Pancreas (tissue), 10 donors: ENCODE measurements at regions not wholly inside any gene's neighbourhood (a gene's known extent, or its start where the extent isn't known, plus 50 kb on each side); places are given as distances from the start of the nearest gene placed in this dataset.

Source experiments
- ATAC-seq, 4 donors: fragments of 200-7000 bp; cut with Tn5 transposase; one replicate each; pipeline versions ENCODE4 v1.8.0 to v1.9.1; 2020; ENCODE audit warnings: mild to moderate bottlenecking in 4 of 4, moderate library complexity in 4 of 4
- DNase-seq, 6 donors: peaks; one replicate each; pipeline ENCODE4 v3.0.0-alpha.2; 2020
- FAIRE-seq: peaks from 2 replicates; lab custom pipeline; 2012; peaks lifted over from hg19 to GRCh38; lab: Jason Lieb, UNC
- H3K27ac ChIP-seq, 4 donors: fragments of 200-600 bp; sonication (generic); 1 replicate in 3 of 4; 2 replicates in 1 of 4; pipeline versions ENCODE4 v1.5.0 to v1.8.0; 2020
- H3K27me3 ChIP-seq, 4 donors: fragments of 200-600 bp; one replicate each; pipeline ENCODE4 v1.8.0; 2021
- H3K36me3 ChIP-seq, 3 donors: fragments of 200-600 bp; sonication (generic) in 1 of 3; one replicate each; pipeline versions ENCODE4 v1.5.0 to v1.8.0; 2020 to 2021
- H3K4me1 ChIP-seq, 3 donors: fragments of 200-600 bp; one replicate each; pipeline ENCODE4 v1.8.0; 2021
- H3K4me3 ChIP-seq, 4 donors: fragments of 200-600 bp; sonication (generic) in 2 of 4; one replicate each; pipeline versions ENCODE4 v1.5.0 to v1.8.0; 2020 to 2021
- H3K9me3 ChIP-seq, 4 donors: fragments of 200-600 bp; one replicate each; pipeline ENCODE4 v1.8.0; 2021
- CTCF ChIP-seq, 4 donors: fragments of 200-600 bp; sonication (generic) in 3 of 4; IDR thresholded peaks; one replicate each; pipeline versions ENCODE4 v1.5.0 to v1.8.0; 2021; ENCODE audit warnings: antibody characterized with exemption in 4 of 4
- WGBS, 2 donors: extraction: QIAGEN DNeasy Blood & Tissue Kit; methylation state at CpG; one replicate each; pipeline ENCODE4 v1.1.7; 2013; 5-methylcytosine and 5-hydroxymethylcytosine counted together
- intact Hi-C, 3 donors: fragments of 100-400 bp; cut with DNase I; formaldehyde crosslinking; loops; one replicate each; pipeline versions ENCODE4 v1.11.1 to v1.14.2; 2022
- donor health status: healthy with polysubstance abuse.
- donor health status: DM: no; HTN: no; CAD: no; lungs with moderate emphysema.
- donor health status: DM: no; HTN: no; CAD: no.
- donor health status: control.
- donor health status: control.
- donor health status: Bipolar disorder and iron deficiency.
- donor health status: DM: yes; HTN: yes; CAD: no.
- donor health status: DM: no; HTN: no; CAD: no.
- donor health status: DM: no; HTN: no; CAD: no.
- donor health status: DM: yes; HTN: yes; CAD: no.

- Histone ChIP-seq H3K4me3 (no peak overlapping the region), H3K4me1 (no peaks in the 10 kb centered on the region), H3K9me3 (no peaks in the 10 kb centered on the region), H3K27ac (no peak overlapping the region), H3K27me3 (no peaks in the 10 kb centered on the region), H3K36me3 (no peaks in the 10 kb centered on the region)
- WGBS, 2 donors, result 48 to 55% methylated on average over 4 of the region's 4 CpGs
- FAIRE-seq (no peak), ATAC-seq (no peak), DNase-seq (no peak)
- TF ChIP-seq CTCF (IDR thresholded peaks at IDR 0.05), result no peak
- intact Hi-C loops, result no loop called here
Measured at GRCh38 chr4:175273995-175274753, 356.0 kb downstream of the ADAM29 start.

DNA sequence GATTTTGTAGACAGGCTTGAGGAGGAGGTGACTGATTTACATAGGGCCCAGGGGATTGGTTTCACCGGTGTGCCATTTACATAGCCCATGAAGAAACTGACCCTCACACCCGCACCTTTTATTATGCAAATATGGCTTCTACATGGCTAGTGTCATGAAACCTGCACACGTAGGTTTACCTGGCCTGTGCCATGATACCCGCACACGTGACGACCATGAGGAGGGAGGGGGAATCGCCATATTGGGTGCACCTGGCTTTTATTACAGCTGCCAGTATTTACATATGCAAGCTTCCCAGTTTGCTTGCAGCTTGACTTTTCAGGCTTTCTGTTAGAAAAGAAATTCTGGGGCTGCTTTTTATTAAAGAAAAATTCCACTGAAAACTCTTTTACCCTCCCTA lies 359.7 kb downstream of the ADAM29 start:
- FAIRE-seq (no peak), DNase-seq (no peak), ATAC-seq (no peak)
- no peaks in the 10 kb centered on the region for H3K4me1 ChIP-seq
- no peak overlapping the region for H3K27ac ChIP-seq
- no peaks in the 10 kb centered on the region for H3K9me3 ChIP-seq
- no peak overlapping the region for H3K4me3 ChIP-seq
- TF ChIP-seq CTCF (IDR thresholded peaks at IDR 0.05), result no peak
- intact Hi-C loops, result no loop called here
- no peaks in the 10 kb centered on the region for H3K36me3 ChIP-seq
- H3K27me3 ChIP-seq, result no peaks in the 10 kb centered on the region
- 51 to 69% methylated on average over 7 of the region's 7 CpGs for WGBS, 2 donors

GRCh38 chr4:175280153-175280552 lies 362.0 kb downstream of the ADAM29 start:
- H3K36me3 ChIP-seq, result no peaks in the 10 kb centered on the region
- 87 to 98% methylated on average over 2 of the region's 2 CpGs for WGBS, 2 donors
- no peak for TF ChIP-seq CTCF (IDR thresholded peaks at IDR 0.05)
- FAIRE-seq, result no peak
- no peak overlapping the region for H3K4me3 ChIP-seq
- ATAC-seq, result no peak
- no peaks in the 10 kb centered on the region for H3K9me3 ChIP-seq
- H3K27me3 ChIP-seq, result no peaks in the 10 kb centered on the region
- no peak for DNase-seq
- intact Hi-C loops, result no loop called here
- no peak overlapping the region for H3K27ac ChIP-seq
- no peaks in the 10 kb centered on the region for H3K4me1 ChIP-seq

DNA sequence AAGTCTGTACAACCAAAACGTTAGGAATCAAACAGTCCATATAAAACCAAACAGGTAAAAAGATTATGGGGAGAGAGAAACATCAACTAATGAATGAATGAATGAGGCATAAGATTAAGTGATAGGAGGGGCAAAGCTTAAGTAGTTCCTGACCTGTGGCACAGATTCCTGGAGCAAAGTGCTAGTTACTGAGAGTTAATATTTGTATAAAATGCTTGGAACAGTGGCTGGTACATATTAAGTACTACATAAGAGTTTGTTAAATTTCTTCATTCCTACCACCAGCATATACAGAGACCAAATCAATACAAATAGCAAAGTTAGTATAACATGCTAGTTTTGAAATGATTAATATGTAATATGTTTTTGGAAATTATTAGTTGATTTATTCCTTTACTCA lies 363.7 kb downstream of the ADAM29 start:
- no peaks in the 10 kb centered on the region for H3K36me3 ChIP-seq
- intact Hi-C loops, result no loop called here
- FAIRE-seq (no peak), ATAC-seq (no peak), DNase-seq (no peak)
- H3K4me3 ChIP-seq, result no peak overlapping the region
- H3K9me3 ChIP-seq, result no peaks in the 10 kb centered on the region
- WGBS, 2 donors, result 9 to 17% methylated on average over 1 of the region's 1 CpG
- TF ChIP-seq CTCF (IDR thresholded peaks at IDR 0.05), result no peak
- no peaks in the 10 kb centered on the region for H3K27me3 ChIP-seq
- no peaks in the 10 kb centered on the region for H3K4me1 ChIP-seq
- H3K27ac ChIP-seq, result no peak overlapping the region

GRCh38 chr4:175282407-175282806 lies 364.2 kb downstream of the ADAM29 start:
- no peak overlapping the region for H3K27ac ChIP-seq
- no peak overlapping the region for H3K4me3 ChIP-seq
- intact Hi-C loops, result no loop called here
- TF ChIP-seq CTCF (IDR thresholded peaks at IDR 0.05), result no peak
- FAIRE-seq (no peak), ATAC-seq (no peak), DNase-seq (no peak)
- H3K27me3 ChIP-seq, result no peaks in the 10 kb centered on the region
- WGBS, 2 donors, result 65 to 81% methylated on average over 9 of the region's 9 CpGs
- no peaks in the 10 kb centered on the region for H3K9me3 ChIP-seq
- H3K36me3 ChIP-seq, result no peaks in the 10 kb centered on the region
- H3K4me1 ChIP-seq, result no peaks in the 10 kb centered on the region
